ENCODE measurements at regions not wholly inside any gene's neighbourhood (a gene's known extent, or its start where the extent isn't known, plus 50 kb on each side); places are given as distances from the start of the nearest gene placed in this dataset.

- no peak for TF ChIP-seq CTCF (conservative IDR thresholded peaks at IDR 0.05 in 1 of 2, IDR thresholded peaks at IDR 0.05 in 1 of 2; ENCODE audit: low read depth in 1 of 2, low read length in 2 of 2)
- TF ChIP-seq EZH2 (IDR thresholded peaks at IDR 0.05; ENCODE audit: low read length, missing control alignments) = no peak
Observed at GRCh38 chr7:28354601-28355402, 57.5 kb upstream of the CREB5 start.
